Smooth muscle cell (in vitro differentiated cells): ENCODE measurements at regions not wholly inside any gene's neighbourhood (a gene's known extent, or its start where the extent isn't known, plus 50 kb on each side); places are given as distances from the start of the nearest gene placed in this dataset.

Experiments used
- DNase-seq: peaks from one replicate; lab custom pipeline; 2025; ENCODE audit not compliant: unreplicated experiment; lab: John Stamatoyannopoulos, UW
- H2AFZ ChIP-seq: fragments of 200-600 bp; sonication (generic); 2 replicates; pipeline ENCODE4 v1.6.0; 2016; ENCODE audit warnings: antibody characterized with exemption, low read depth, mild to moderate bottlenecking
- H3F3A ChIP-seq: fragments of 200-600 bp; sonication (generic); 2 replicates; pipeline ENCODE4 v1.6.0; 2017; ENCODE audit warnings: antibody characterized with exemption, low read depth
- H3K27ac ChIP-seq: fragments of 200-600 bp; sonication (generic); 2 replicates; pipeline ENCODE4 v1.5.1; 2016; ENCODE audit warnings: low read depth, mild to moderate bottlenecking
- H3K27me3 ChIP-seq: fragments of 200-600 bp; sonication (generic); 2 replicates; pipeline ENCODE4 v1.6.1; 2016; ENCODE audit warnings: low read depth, mild to moderate bottlenecking
- H3K36me3 ChIP-seq: fragments of 200-600 bp; sonication (generic); 2 replicates; pipeline ENCODE4 v1.5.1; 2016; ENCODE audit warnings: low read depth
- H3K4me1 ChIP-seq: fragments of 200-600 bp; sonication (generic); 2 replicates; pipeline ENCODE4 v1.5.1; 2016; ENCODE audit warnings: low read depth
- H3K4me2 ChIP-seq: fragments of 200-600 bp; sonication (generic); 2 replicates; pipeline ENCODE4 v1.6.0; 2016; ENCODE audit warnings: mild to moderate bottlenecking
- H3K4me3 ChIP-seq: fragments of 200-600 bp; sonication (generic); 2 replicates; pipeline ENCODE4 v1.5.1; 2016; ENCODE audit warnings: mild to moderate bottlenecking
- H3K79me2 ChIP-seq: fragments of 200-600 bp; sonication (generic); 2 replicates; pipeline ENCODE4 v1.6.0; 2016; ENCODE audit warnings: low read depth, mild to moderate bottlenecking
- H3K9ac ChIP-seq: fragments of 200-600 bp; sonication (generic); 2 replicates; pipeline ENCODE4 v1.6.0; 2016; ENCODE audit warnings: low read depth
- H3K9me3 ChIP-seq: fragments of 200-600 bp; sonication (generic); replicated peaks from 2 replicates; pipeline ENCODE4 v1.5.1; 2016; ENCODE audit warnings: low read depth
- H4K20me1 ChIP-seq: fragments of 200-600 bp; sonication (generic); 2 replicates; pipeline ENCODE4 v1.6.0; 2016; ENCODE audit warnings: low read depth
- WGBS: methylation state at CpG from one replicate; pipeline ENCODE4 v1.1.7; 2016; ENCODE audit warnings: low lambda C conversion rate; 5-methylcytosine and 5-hydroxymethylcytosine counted together
- TF ChIP-seq, protein P1 (sequence below): fragments of 200-600 bp; sonication (generic); IDR thresholded peaks from 2 replicates; pipeline ENCODE4 v1.5.1; 2017; ENCODE audit warnings: borderline replicate concordance, mild to moderate bottlenecking, antibody characterized with exemption; ENCODE audit not compliant: insufficient read depth, poor library complexity, severe bottlenecking

DNA sequence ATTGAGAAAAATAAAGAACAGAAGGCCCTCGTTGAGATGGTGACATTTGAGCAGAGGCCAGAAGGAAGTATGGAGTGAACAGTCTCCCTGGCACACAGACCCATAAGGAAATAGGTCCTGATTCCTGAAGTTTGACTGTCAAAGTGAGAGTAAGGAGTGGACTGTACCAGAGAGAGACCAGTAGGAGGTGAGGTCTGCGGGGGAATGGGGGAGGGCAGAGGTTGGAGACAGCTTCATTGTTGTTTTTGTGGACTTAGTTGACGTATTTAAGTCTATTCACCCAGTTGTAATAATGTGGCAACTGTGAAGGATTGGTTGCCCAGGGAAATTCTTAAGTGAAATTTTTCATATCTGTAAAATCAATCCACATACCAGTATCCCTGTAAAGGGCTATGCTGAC, 110.7 kb downstream of the TFAP2B start:
- no peaks in the 10 kb centered on the region for H4K20me1 ChIP-seq
- DNase-seq: no peak

DNA sequence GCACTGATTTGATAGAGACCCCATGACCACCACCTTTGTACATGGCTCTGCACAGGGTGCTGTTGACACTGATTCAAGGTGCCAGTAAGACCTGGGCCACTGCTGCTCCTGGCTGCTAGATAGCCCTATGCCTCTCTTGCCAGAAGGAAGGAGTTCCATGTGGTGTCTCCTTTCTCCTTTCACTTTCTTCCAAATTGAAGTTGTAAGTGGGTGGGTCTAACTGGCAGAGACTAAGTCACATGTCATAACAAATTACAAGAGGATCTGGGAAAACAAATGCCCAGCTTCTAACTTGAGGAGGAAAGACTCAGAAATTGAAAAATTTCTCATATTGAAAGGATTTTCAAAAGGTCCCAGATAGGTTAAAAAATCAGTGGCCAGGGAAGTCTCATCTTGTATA, 116.8 kb downstream of the TFAP2B start:
- H2AFZ ChIP-seq: peak overlapping the region; percentile 76
- no peaks in the 10 kb centered on the region for H3K9me3 ChIP-seq
- H3K36me3 ChIP-seq: no peaks in the 10 kb centered on the region
- H3K79me2 ChIP-seq: no peaks in the 10 kb centered on the region
- no peaks in the 10 kb centered on the region for H3K27me3 ChIP-seq
- peak overlapping the region; percentile 40 for H3K27ac ChIP-seq
- TF ChIP-seq, protein P1, sequence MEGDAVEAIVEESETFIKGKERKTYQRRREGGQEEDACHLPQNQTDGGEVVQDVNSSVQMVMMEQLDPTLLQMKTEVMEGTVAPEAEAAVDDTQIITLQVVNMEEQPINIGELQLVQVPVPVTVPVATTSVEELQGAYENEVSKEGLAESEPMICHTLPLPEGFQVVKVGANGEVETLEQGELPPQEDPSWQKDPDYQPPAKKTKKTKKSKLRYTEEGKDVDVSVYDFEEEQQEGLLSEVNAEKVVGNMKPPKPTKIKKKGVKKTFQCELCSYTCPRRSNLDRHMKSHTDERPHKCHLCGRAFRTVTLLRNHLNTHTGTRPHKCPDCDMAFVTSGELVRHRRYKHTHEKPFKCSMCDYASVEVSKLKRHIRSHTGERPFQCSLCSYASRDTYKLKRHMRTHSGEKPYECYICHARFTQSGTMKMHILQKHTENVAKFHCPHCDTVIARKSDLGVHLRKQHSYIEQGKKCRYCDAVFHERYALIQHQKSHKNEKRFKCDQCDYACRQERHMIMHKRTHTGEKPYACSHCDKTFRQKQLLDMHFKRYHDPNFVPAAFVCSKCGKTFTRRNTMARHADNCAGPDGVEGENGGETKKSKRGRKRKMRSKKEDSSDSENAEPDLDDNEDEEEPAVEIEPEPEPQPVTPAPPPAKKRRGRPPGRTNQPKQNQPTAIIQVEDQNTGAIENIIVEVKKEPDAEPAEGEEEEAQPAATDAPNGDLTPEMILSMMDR: no peak
- no peak overlapping the region for H3K9ac ChIP-seq
- no peak overlapping the region for H3K4me2 ChIP-seq
- DNase-seq: no peak
- H3F3A ChIP-seq: no peaks in the 10 kb centered on the region
- no peaks in the 10 kb centered on the region for H4K20me1 ChIP-seq
- no peak overlapping the region for H3K4me3 ChIP-seq
- H3K4me1 ChIP-seq: peaks cover 9% of the 10 kb centered on the region

More for the DNA sequence above, 110.7 kb downstream of the TFAP2B start:
- no peak overlapping the region for H3K4me2 ChIP-seq
- no peaks in the 10 kb centered on the region for H3K9me3 ChIP-seq
- H3K4me1 ChIP-seq: no peaks in the 10 kb centered on the region
- H3K4me3 ChIP-seq: no peak overlapping the region
- TF ChIP-seq, protein P1: no peak
- H3F3A ChIP-seq: no peaks in the 10 kb centered on the region
- 87% methylated on average over 3 of the region's 3 CpGs for WGBS
- H3K36me3 ChIP-seq: no peaks in the 10 kb centered on the region
- no peak overlapping the region for H3K27ac ChIP-seq
- H3K9ac ChIP-seq: no peak overlapping the region
- no peaks in the 10 kb centered on the region for H3K27me3 ChIP-seq
- H3K79me2 ChIP-seq: no peaks in the 10 kb centered on the region
- no peak overlapping the region for H2AFZ ChIP-seq

DNA sequence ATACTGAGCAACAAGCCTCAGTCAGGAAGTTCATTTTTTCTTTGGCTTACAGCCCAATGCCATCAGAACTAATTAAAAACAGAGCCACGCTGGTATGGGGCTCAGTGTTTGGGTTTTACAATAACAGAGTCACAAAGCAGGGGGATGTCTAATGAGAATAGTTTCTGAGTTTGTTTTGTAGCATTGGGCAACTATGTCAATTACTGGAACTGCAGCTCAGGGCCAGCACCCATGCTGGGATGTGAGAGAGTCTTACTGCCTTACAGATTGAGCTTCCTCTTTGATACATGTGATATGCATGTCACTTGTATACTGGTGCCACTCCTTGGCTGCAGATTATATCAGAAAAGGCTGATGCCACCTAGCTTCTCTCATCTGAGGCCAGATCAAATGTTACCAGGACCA, 117.6 kb downstream of the TFAP2B start:
- peak overlapping the region; percentile 40 for H3K27ac ChIP-seq
- no peaks in the 10 kb centered on the region for H3K9me3 ChIP-seq
- no peaks in the 10 kb centered on the region for H3K36me3 ChIP-seq
- H3K4me1 ChIP-seq: peaks cover 9% of the 10 kb centered on the region
- peak overlapping the region; percentile 76 for H2AFZ ChIP-seq
- peak overlapping the region; percentile 50 for H3K4me2 ChIP-seq
- no peak overlapping the region for H3K4me3 ChIP-seq
- DNase-seq: no peak
- 25% methylated on average over 1 of the region's 1 CpG for WGBS
- H4K20me1 ChIP-seq: no peaks in the 10 kb centered on the region
- no peaks in the 10 kb centered on the region for H3K27me3 ChIP-seq
- TF ChIP-seq, protein P1: no peak
- H3K79me2 ChIP-seq: no peaks in the 10 kb centered on the region
- no peaks in the 10 kb centered on the region for H3F3A ChIP-seq
- no peak overlapping the region for H3K9ac ChIP-seq

GRCh38 chr6:50939931-50940330, 121.3 kb downstream of the TFAP2B start:
- Histone ChIP-seq H3K27ac (no peak overlapping the region), H2AFZ (no peak overlapping the region), H3K27me3 (no peaks in the 10 kb centered on the region), H3F3A (no peaks in the 10 kb centered on the region), H3K9ac (no peak overlapping the region), H4K20me1 (no peaks in the 10 kb centered on the region), H3K4me3 (no peak overlapping the region), H3K4me1 (peaks cover 9% of the 10 kb centered on the region), H3K4me2 (no peak overlapping the region), H3K36me3 (no peaks in the 10 kb centered on the region), H3K9me3 (no peaks in the 10 kb centered on the region), H3K79me2 (no peaks in the 10 kb centered on the region)
- 92% methylated on average over 1 of the region's 1 CpG for WGBS
- TF ChIP-seq, protein P1: no peak
- DNase-seq: no peak
